HCEC 1CT (cell line): ENCODE measurements at regions not wholly inside any gene's neighbourhood (a gene's known extent, or its start where the extent isn't known, plus 50 kb on each side); places are given as distances from the start of the nearest gene placed in this dataset.
"Not testable (repeated sequence)": the region's sequence is repeated elsewhere in the genome, so short reads cannot be mapped to it uniquely, and the experiment has no call there.

Experiments used
- DNase-seq: peaks from one replicate; pipeline ENCODE4 v3.0.0-alpha.2; 2017

- DNase-seq: no peak
Measured at GRCh38 chr10:59000162-59000825, 176.1 kb upstream of the PHYHIPL start.

GRCh38 chr10:59002011-59002410 lies 174.4 kb upstream of the PHYHIPL start:
- no peak for DNase-seq

GRCh38 chr10:59003203-59003602 lies 173.2 kb upstream of the PHYHIPL start:
- no peak for DNase-seq

- DNase-seq: no peak
Measured at GRCh38 chr10:59004392-59004791, 172.1 kb upstream of the PHYHIPL start.

GRCh38 chr10:59006511-59007306 lies 169.7 kb upstream of the PHYHIPL start:
- DNase-seq: peak; percentile 79

GRCh38 chr10:59007307-59008025 lies 169.0 kb upstream of the PHYHIPL start:
- DNase-seq: no peak

GRCh38 chr10:59008452-59008851 lies 168.0 kb upstream of the PHYHIPL start:
- no peak for DNase-seq

GRCh38 chr10:59011972-59012632 lies 164.3 kb upstream of the PHYHIPL start:
- DNase-seq: no peak

GRCh38 chr10:59012839-59013238 lies 163.6 kb upstream of the PHYHIPL start:
- DNase-seq: no peak

- DNase-seq: no peak
Measured at GRCh38 chr10:59016043-59016442, 160.4 kb upstream of the PHYHIPL start.

- DNase-seq: no peak
Measured at GRCh38 chr10:59018977-59019376, 157.5 kb upstream of the PHYHIPL start.

GRCh38 chr10:59019603-59020002 lies 156.8 kb upstream of the PHYHIPL start:
- DNase-seq: no peak

- DNase-seq: no peak
Measured at GRCh38 chr10:59020502-59020901, 155.9 kb upstream of the PHYHIPL start.

- DNase-seq: no peak
Measured at GRCh38 chr10:59025981-59026765, 150.3 kb upstream of the PHYHIPL start.

GRCh38 chr10:59027975-59028655 lies 148.3 kb upstream of the PHYHIPL start:
- peak; percentile 45 for DNase-seq

- no peak for DNase-seq
Measured at GRCh38 chr10:59033622-59034021, 142.8 kb upstream of the PHYHIPL start.

- DNase-seq: no peak
Measured at GRCh38 chr10:59036311-59037017, 140.0 kb upstream of the PHYHIPL start.

- DNase-seq: no peak
Measured at GRCh38 chr10:59037018-59037389, 139.4 kb upstream of the PHYHIPL start.

GRCh38 chr10:59037506-59037905 lies 138.9 kb upstream of the PHYHIPL start:
- DNase-seq: no peak

GRCh38 chr10:59043358-59043757 lies 133.1 kb upstream of the PHYHIPL start:
- not testable (repeated sequence) for DNase-seq

GRCh38 chr10:59047180-59047579 lies 129.3 kb upstream of the PHYHIPL start:
- no peak for DNase-seq
